Left lung (tissue), 4 donors: ENCODE measurements at regions not wholly inside any gene's neighbourhood (a gene's known extent, or its start where the extent isn't known, plus 50 kb on each side); places are given as distances from the start of the nearest gene placed in this dataset.
"Not testable (repeated sequence)": the region's sequence is repeated elsewhere in the genome, so short reads cannot be mapped to it uniquely, and the experiment has no call there.

Experiments used
- ATAC-seq: fragments of 200-7000 bp; cut with Tn5 transposase; one replicate; pipeline ENCODE4 v1.9.1; 2020; ENCODE audit warnings: moderate library complexity
- DNase-seq, 4 donors: peaks; one replicate each; pipeline ENCODE4 v3.0.0-alpha.2; 2013 to 2020
- H3K27ac ChIP-seq, 2 donors: fragments of 200-600 bp; sonication (generic) in 1 of 2; one replicate each; pipeline versions ENCODE4 v1.5.0 to v1.8.0; 2020 to 2021
- H3K27me3 ChIP-seq, 2 donors: fragments of 200-600 bp; sonication (generic) in 1 of 2; one replicate each; pipeline versions ENCODE4 v1.5.0 to v1.8.0; 2020 to 2021
- H3K36me3 ChIP-seq, 2 donors: fragments of 200-600 bp; sonication (generic) in 1 of 2; one replicate each; pipeline versions ENCODE4 v1.5.0 to v1.8.0; 2020 to 2021
- H3K4me1 ChIP-seq, 2 donors: fragments of 200-600 bp; one replicate each; pipeline ENCODE4 v1.8.0; 2021
- H3K4me3 ChIP-seq, 2 donors: fragments of 200-600 bp; sonication (generic) in 1 of 2; one replicate each; pipeline versions ENCODE4 v1.5.0 to v1.8.0; 2020 to 2021; ENCODE audit warnings: mild to moderate bottlenecking in 1 of 2
- H3K9me3 ChIP-seq, 2 donors: fragments of 200-600 bp; sonication (generic) in 1 of 2; one replicate each; pipeline versions ENCODE4 v1.5.0 to v1.8.0; 2020 to 2021
- CTCF ChIP-seq, 2 donors: fragments of 200-600 bp; sonication (generic) in 1 of 2; IDR thresholded peaks; one replicate each; pipeline versions ENCODE4 v1.5.0 to v1.8.0; 2021; ENCODE audit warnings: antibody characterized with exemption in 2 of 2
- intact Hi-C, 2 donors: fragments of 100-400 bp; cut with DNase I; formaldehyde crosslinking; loops; one replicate each; pipeline versions ENCODE4 v1.11.2 to v1.14.2; 2022
- donor health status: DM: no; HTN: yes; CAD: no.
- donor health status: DM: no; HTN: no; CAD: no.

- DNase-seq (no peak), ATAC-seq (no peak)
- TF ChIP-seq CTCF (IDR thresholded peaks at IDR 0.05) = no peak
- H3K27me3 ChIP-seq = no peaks in the 10 kb centered on the region
- intact Hi-C loops = no loop called here
- H3K4me1 ChIP-seq = no peaks in the 10 kb centered on the region
- H3K4me3 ChIP-seq = no peak overlapping the region
- H3K9me3 ChIP-seq = no peaks in the 10 kb centered on the region
- no peak overlapping the region for H3K27ac ChIP-seq
- H3K36me3 ChIP-seq = no peaks in the 10 kb centered on the region
Measured at GRCh38 chr3:72164635-72164978, 379.7 kb upstream of the PROK2 start.

DNA sequence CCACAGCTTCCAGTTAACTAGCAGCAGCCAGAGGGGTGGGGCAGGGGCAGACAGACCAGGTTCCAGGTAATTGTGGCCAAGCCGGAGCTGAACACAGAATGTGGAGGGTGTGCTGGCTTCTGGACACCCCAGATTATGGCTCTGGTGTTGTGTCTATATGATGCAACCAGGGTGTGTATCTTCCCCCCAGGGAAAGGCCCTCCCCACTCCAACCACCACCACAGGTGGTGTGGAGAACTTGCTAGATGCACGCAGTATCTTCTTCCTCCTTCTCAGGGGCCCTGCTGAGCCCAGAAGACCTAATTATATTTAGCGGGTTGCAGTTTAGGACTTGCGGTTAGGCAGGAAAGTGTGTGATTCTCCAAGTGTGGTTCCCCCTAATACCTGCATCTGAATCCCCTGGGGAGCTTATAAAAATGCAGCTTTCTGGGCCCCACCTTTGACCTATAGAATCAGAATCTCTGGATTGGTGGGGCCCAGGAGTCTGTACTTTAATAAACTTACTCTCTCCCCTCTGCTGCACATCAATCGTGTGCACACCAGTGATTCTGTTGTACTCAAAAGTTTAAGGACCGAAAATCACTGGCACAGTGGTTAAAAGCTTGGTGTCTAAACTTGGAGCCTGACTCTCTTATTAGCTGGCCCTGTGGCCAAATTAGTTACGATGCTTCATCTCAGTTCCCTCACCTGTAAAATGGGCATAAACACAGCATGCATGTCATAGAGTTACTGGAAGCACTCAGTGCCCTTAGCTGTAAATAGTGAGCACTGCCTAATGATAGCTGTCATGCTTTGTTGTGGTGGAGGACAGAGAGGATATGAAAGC lies 379.1 kb upstream of the PROK2 start:
- no peak for DNase-seq
- H3K9me3 ChIP-seq = no peaks in the 10 kb centered on the region
- no peaks in the 10 kb centered on the region for H3K4me1 ChIP-seq
- no peak overlapping the region for H3K4me3 ChIP-seq
- no peaks in the 10 kb centered on the region for H3K27me3 ChIP-seq
- H3K36me3 ChIP-seq = no peaks in the 10 kb centered on the region
- H3K27ac ChIP-seq = no peak overlapping the region
- intact Hi-C loops = no loop called here
- no peak for TF ChIP-seq CTCF (IDR thresholded peaks at IDR 0.05)
- peak; percentile 33 for ATAC-seq

DNA sequence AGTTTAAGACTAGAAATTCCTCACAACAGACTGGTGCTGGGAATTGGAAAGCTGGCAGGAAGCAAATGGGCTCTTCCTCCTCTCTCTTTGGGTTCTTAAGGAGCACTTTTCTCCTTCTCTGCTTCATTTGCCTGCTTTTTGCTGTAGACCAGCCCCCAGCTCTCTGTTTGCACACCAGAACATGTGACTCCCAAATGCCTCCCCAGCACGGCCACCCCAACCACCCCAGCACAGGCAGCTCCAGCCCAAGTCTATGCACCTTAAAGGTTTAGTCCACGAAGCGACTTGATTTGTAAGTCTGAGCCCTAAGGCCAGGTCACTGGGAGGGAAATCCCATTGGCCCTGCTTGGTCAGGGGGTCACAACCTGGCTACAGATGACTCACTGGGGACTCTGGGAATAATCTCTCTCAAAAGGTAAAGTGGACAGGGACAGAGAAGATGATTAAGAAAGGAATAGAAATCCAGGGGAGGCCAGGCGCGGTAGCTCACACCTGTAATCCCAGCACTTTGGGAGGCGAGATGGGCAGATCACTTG lies 377.8 kb upstream of the PROK2 start:
- H3K27ac ChIP-seq = no peak overlapping the region
- intact Hi-C loops = no loop called here
- no peaks in the 10 kb centered on the region for H3K9me3 ChIP-seq
- no peak overlapping the region for H3K4me3 ChIP-seq
- ATAC-seq = no peak
- H3K27me3 ChIP-seq = no peaks in the 10 kb centered on the region
- no peaks in the 10 kb centered on the region for H3K36me3 ChIP-seq
- TF ChIP-seq CTCF (IDR thresholded peaks at IDR 0.05) = no peak
- no peaks in the 10 kb centered on the region for H3K4me1 ChIP-seq
- no peak for DNase-seq

DNA sequence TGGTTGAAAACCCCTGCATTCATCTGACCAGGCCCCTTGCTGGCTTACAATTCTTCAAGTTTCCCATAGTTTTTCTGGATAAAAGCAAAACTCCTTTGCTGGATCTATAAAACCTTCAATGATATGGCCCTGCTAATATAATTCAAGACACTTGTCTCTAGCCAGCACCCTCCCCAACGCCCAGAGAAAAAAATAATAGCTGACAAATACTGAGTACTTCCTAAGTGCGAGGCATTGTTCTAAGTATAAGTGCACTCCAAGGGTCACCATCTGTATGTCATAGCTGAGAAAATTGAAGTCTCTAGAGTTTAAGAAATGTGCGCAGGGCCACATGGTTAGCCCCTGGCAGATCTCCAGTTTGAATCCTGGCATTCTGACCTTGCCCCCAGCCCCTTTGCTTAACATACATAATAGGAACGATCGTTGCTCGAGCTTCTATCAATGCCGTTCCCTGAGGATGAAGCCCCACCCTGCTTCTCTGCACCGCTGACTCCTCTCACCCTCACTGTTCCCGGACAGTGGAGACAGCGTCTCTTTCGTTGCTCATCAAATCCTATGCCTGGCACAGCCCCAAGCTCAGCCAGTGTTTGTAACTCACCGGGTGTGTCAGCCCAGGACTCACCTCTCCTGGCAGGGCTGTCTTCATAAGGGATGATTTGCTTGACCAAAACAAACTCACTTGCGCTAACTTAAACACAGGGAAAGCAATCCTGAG lies 377.1 kb upstream of the PROK2 start:
- no peaks in the 10 kb centered on the region for H3K27me3 ChIP-seq
- H3K36me3 ChIP-seq = no peaks in the 10 kb centered on the region
- no peak for TF ChIP-seq CTCF (IDR thresholded peaks at IDR 0.05)
- no peaks in the 10 kb centered on the region for H3K9me3 ChIP-seq
- no peak for DNase-seq
- intact Hi-C loops = no loop called here
- no peaks in the 10 kb centered on the region for H3K4me1 ChIP-seq
- H3K4me3 ChIP-seq = no peak overlapping the region
- H3K27ac ChIP-seq = no peak overlapping the region
- ATAC-seq = no peak

DNA sequence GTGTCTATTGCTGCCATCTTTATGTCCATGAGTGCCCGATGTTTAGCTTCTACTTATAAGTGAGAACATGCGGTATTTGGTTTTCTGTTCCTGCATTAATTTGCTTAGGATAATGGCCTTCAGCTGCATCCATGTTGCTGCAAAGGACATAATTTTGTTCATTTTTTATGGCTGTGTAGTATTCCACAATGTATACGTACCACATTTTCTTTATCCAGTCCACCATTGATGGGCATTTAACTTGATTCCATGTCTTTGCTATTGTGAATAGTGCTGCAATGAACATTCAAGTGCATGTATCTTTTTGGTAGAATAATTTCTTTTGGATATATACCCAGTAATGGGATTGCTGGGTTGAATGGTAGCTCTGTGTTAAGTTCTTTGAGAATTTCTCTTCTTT lies 376.3 kb upstream of the PROK2 start:
- H3K9me3 ChIP-seq, DNase-seq, H3K4me3 ChIP-seq, H3K27ac ChIP-seq, H3K27me3 ChIP-seq, ATAC-seq, H3K36me3 ChIP-seq, intact Hi-C loops, H3K4me1 ChIP-seq: not testable (repeated sequence)
